ENCODE measurements at regions not wholly inside any gene's neighbourhood (a gene's known extent, or its start where the extent isn't known, plus 50 kb on each side); places are given as distances from the start of the nearest gene placed in this dataset.

DNA sequence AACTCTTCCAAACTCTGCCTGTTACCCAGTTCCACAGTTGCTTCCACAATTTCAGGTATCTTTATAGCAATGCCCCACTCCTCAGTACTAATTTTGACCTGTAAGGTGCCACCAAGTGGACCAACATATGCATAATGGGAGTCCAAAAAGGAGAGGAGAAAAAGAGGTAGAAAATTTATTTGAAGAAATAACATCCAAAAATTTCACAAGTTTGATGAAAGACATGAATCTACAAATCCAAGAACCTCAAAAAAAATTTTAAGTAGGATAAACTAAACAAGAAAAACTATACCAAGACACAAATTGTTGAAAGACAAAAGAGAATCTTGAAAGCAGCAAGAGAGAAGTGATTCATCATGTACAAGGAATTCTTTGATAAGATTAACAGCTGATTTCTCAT, 79.8 kb downstream of the BARX1 start:
- TF ChIP-seq, protein P1, sequence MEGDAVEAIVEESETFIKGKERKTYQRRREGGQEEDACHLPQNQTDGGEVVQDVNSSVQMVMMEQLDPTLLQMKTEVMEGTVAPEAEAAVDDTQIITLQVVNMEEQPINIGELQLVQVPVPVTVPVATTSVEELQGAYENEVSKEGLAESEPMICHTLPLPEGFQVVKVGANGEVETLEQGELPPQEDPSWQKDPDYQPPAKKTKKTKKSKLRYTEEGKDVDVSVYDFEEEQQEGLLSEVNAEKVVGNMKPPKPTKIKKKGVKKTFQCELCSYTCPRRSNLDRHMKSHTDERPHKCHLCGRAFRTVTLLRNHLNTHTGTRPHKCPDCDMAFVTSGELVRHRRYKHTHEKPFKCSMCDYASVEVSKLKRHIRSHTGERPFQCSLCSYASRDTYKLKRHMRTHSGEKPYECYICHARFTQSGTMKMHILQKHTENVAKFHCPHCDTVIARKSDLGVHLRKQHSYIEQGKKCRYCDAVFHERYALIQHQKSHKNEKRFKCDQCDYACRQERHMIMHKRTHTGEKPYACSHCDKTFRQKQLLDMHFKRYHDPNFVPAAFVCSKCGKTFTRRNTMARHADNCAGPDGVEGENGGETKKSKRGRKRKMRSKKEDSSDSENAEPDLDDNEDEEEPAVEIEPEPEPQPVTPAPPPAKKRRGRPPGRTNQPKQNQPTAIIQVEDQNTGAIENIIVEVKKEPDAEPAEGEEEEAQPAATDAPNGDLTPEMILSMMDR (IDR thresholded peaks at IDR 0.05), result no peak
- no peak for TF ChIP-seq POLR2A (IDR thresholded peaks at IDR 0.05)

Measured in body of pancreas (tissue), 4 donors.